Neural cell (in vitro differentiated cells): ENCODE measurements at regions not wholly inside any gene's neighbourhood (a gene's known extent, or its start where the extent isn't known, plus 50 kb on each side); places are given as distances from the start of the nearest gene placed in this dataset.

Experiments
- H2AFZ ChIP-seq: fragments of 200-600, 300-800 bp; sonication (generic), shearing (Covaris generic); 2 replicates; pipeline ENCODE4 v1.6.0; 2014; ENCODE audit warnings: low read depth, mild to moderate bottlenecking, antibody characterized with exemption, low read length, moderate library complexity
- H3F3A ChIP-seq: fragments of 200-600 bp; shearing (Covaris generic); 2 replicates; pipeline ENCODE4 v1.6.1; 2016; ENCODE audit warnings: mild to moderate bottlenecking, moderate library complexity, mixed read lengths, antibody characterized with exemption, low read length; ENCODE audit not compliant: insufficient read depth, poor library complexity, severe bottlenecking
- H3K27ac ChIP-seq: fragments of 200-600, 300-800 bp; sonication (generic), shearing (Covaris generic); 2 replicates; pipeline ENCODE4 v1.5.1; 2014; ENCODE audit warnings: mild to moderate bottlenecking, low read length, moderate library complexity
- H3K27me3 ChIP-seq: fragments of 300-800, 200-600 bp; sonication (generic), shearing (Covaris generic); 2 replicates; pipeline ENCODE4 v1.6.0; 2014; ENCODE audit warnings: mild to moderate bottlenecking, low read depth, low read length, moderate library complexity; ENCODE audit not compliant: insufficient read depth
- H3K36me3 ChIP-seq: fragments of 300-800, 200-600 bp; sonication (generic), shearing (Covaris generic); 2 replicates; pipeline ENCODE4 v1.5.1; 2014; ENCODE audit warnings: mild to moderate bottlenecking, antibody characterized with exemption, low read length, moderate library complexity; ENCODE audit not compliant: insufficient read depth
- H3K4me2 ChIP-seq: fragments of 300-800, 200-600 bp; sonication (generic), shearing (Covaris generic); 2 replicates; pipeline ENCODE4 v1.6.0; 2014; ENCODE audit warnings: mild to moderate bottlenecking, low read length
- H3K4me3 ChIP-seq: fragments of 300-800, 200-600 bp; sonication (generic), shearing (Covaris generic); 2 replicates; pipeline ENCODE4 v1.5.1; 2014; ENCODE audit warnings: mild to moderate bottlenecking, low read length, moderate library complexity
- H3K79me2 ChIP-seq: fragments of 200-600 bp; shearing (Covaris generic); replicated peaks from 2 replicates; pipeline ENCODE4 v1.6.0; 2014; ENCODE audit warnings: mild to moderate bottlenecking, low read length, moderate library complexity; ENCODE audit not compliant: insufficient read depth
- H3K9ac ChIP-seq: fragments of 300-800, 200-600 bp; sonication (generic), shearing (Covaris generic); 2 replicates; pipeline ENCODE4 v1.6.1; 2016; ENCODE audit warnings: mild to moderate bottlenecking, low read length, mixed read lengths
- H3K9me2 ChIP-seq: fragments of 200-600 bp; shearing (Covaris generic); 2 replicates; pipeline ENCODE4 v1.6.1; 2016; ENCODE audit warnings: mild to moderate bottlenecking, low read length, mixed read lengths; ENCODE audit not compliant: insufficient read depth
- H3K9me3 ChIP-seq: fragments of 200-600, 300-800 bp; sonication (generic), shearing (Covaris generic); 2 replicates; pipeline ENCODE4 v1.6.1; 2016; ENCODE audit warnings: mild to moderate bottlenecking, mixed run types, low read length, moderate library complexity, mixed read lengths
- H4K20me1 ChIP-seq: fragments of 200-600 bp; shearing (Covaris generic); 2 replicates; pipeline ENCODE4 v1.6.1; 2016; ENCODE audit warnings: mild to moderate bottlenecking, mixed run types; ENCODE audit not compliant: insufficient read depth
- EP300 ChIP-seq: fragments of 450-650 bp; conservative IDR thresholded peaks from 2 replicates; pipeline ENCODE4 v1.6.1; 2014; ENCODE audit warnings: antibody characterized with exemption, mild to moderate bottlenecking, moderate library complexity; ENCODE audit not compliant: poor library complexity, severe bottlenecking
- EZH2 ChIP-seq: fragments of 200-600, 300-800 bp; shearing (Covaris generic), sonication (generic); IDR thresholded peaks from 2 replicates; pipeline ENCODE4 v1.6.1; 2014; ENCODE audit warnings: antibody characterized with exemption, low read length, borderline replicate concordance, mild to moderate bottlenecking; ENCODE audit not compliant: insufficient read depth, poor library complexity, severe bottlenecking
- MXI1 ChIP-seq: fragments of 450-650 bp; conservative IDR thresholded peaks from 2 replicates; pipeline ENCODE4 v1.6.1; 2014; ENCODE audit warnings: antibody characterized with exemption, mild to moderate bottlenecking; ENCODE audit not compliant: poor library complexity, severe bottlenecking
- POLR2AphosphoS5 ChIP-seq: IDR thresholded peaks from 2 replicates; pipeline ENCODE4 v1.6.1; 2012
- RAD21 ChIP-seq: fragments of 450-650 bp; conservative IDR thresholded peaks from 2 replicates; pipeline ENCODE4 v1.6.1; 2014; ENCODE audit warnings: antibody characterized with exemption, mild to moderate bottlenecking, moderate library complexity
- SMC3 ChIP-seq: fragments of 450-650 bp; conservative IDR thresholded peaks from 2 replicates; pipeline ENCODE4 v1.6.1; 2014; ENCODE audit warnings: antibody characterized with exemption, mild to moderate bottlenecking, moderate library complexity; ENCODE audit not compliant: poor library complexity
- TAF1 ChIP-seq: IDR thresholded peaks from 2 replicates; pipeline ENCODE4 v1.6.1; 2012; ENCODE audit warnings: low read depth
- TF ChIP-seq, protein P1 (sequence below): fragments of 450-650 bp; IDR thresholded peaks from 2 replicates; pipeline ENCODE4 v1.5.1; 2014; ENCODE audit warnings: antibody characterized with exemption, mild to moderate bottlenecking, moderate library complexity; ENCODE audit not compliant: poor library complexity, severe bottlenecking
- TF ChIP-seq, protein P2 (sequence below): IDR thresholded peaks from 2 replicates; pipeline ENCODE4 v1.6.1; 2012; ENCODE audit warnings: borderline replicate concordance

DNA sequence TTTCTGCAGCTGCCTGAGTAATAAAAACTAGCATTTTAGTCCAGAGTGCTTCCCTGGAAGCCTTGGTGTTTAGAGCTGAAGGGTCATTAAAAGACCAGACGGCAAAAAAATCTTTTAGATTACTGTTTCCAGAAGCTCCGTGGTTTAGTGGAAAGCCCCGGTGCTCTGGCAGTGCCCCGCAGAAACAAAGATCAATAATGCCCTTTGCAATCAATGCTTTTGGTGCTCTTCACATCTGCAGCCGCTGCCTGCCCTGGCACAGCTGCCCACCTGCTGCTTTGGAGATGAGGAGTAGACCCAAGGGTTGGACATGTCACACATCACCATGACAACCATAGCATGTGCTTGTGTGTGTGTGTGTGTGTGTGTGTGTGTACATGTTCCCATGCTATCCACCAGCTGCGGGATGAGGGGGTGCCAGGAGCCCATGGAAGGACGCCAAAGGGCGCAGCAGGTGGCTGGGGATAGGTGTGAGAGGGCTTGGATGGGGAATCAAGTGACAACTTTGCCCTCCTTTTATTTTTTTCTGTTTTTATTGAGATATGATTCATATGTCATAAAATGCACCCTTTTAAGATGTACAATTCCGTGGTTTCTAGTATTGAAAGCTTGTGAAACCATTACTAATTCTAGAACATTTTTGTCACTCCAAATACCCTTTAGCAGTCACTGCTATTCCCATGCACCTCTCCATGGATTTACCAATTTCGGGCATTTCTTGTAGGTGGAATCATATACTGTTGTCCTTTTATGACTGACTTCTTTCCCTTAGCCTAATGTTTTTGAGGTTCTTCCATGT, 75.7 kb upstream of the KLHL25 start:
- Histone ChIP-seq H3K4me3 (no peak overlapping the region), H4K20me1 (no peaks in the 10 kb centered on the region), H3K4me2 (no peak overlapping the region), H3K9me2 (no peaks in the 10 kb centered on the region), H3K27me3 (no peaks in the 10 kb centered on the region), H3K9me3 (no peaks in the 10 kb centered on the region), H3K36me3 (no peaks in the 10 kb centered on the region), H3K79me2 (no peaks in the 10 kb centered on the region), H2AFZ (no peak overlapping the region), H3F3A (no peaks in the 10 kb centered on the region), H3K9ac (no peak overlapping the region), H3K27ac (no peak overlapping the region)
- no peak for TF ChIP-seq EP300
- TF ChIP-seq TAF1 = no peak
- no peak for TF ChIP-seq POLR2AphosphoS5
- no peak for TF ChIP-seq RAD21
- TF ChIP-seq MXI1 = no peak
- TF ChIP-seq SMC3 = no peak

DNA sequence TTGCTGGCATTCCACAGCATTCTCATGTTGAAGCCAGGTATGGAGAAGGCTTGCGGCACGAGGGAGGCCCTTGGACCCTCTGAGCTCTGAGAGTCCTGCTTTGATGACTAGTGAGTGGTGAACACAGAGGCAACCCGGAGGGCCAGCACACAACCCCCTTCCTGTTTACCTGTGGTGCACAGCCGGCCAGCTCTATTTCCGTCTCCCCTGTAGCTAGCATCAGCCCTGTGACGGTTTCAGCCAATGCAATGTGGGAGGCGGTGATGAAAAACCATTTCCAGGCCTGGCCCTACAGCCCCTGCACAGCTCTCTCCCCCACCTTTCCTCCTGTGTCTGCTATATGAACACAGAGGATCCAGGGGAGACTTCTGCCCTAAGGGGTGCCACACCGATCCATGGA, 76.8 kb upstream of the KLHL25 start:
- Histone ChIP-seq H3K27ac (no peak overlapping the region), H3K9me2 (no peaks in the 10 kb centered on the region), H3K9ac (no peak overlapping the region), H3K36me3 (no peaks in the 10 kb centered on the region), H3K9me3 (no peaks in the 10 kb centered on the region), H3K79me2 (no peaks in the 10 kb centered on the region), H3F3A (no peaks in the 10 kb centered on the region), H3K4me2 (no peak overlapping the region), H4K20me1 (no peaks in the 10 kb centered on the region), H2AFZ (no peak overlapping the region), H3K4me3 (no peak overlapping the region), H3K27me3 (no peaks in the 10 kb centered on the region)
- TF ChIP-seq MXI1 = no peak
- TF ChIP-seq, protein P1, sequence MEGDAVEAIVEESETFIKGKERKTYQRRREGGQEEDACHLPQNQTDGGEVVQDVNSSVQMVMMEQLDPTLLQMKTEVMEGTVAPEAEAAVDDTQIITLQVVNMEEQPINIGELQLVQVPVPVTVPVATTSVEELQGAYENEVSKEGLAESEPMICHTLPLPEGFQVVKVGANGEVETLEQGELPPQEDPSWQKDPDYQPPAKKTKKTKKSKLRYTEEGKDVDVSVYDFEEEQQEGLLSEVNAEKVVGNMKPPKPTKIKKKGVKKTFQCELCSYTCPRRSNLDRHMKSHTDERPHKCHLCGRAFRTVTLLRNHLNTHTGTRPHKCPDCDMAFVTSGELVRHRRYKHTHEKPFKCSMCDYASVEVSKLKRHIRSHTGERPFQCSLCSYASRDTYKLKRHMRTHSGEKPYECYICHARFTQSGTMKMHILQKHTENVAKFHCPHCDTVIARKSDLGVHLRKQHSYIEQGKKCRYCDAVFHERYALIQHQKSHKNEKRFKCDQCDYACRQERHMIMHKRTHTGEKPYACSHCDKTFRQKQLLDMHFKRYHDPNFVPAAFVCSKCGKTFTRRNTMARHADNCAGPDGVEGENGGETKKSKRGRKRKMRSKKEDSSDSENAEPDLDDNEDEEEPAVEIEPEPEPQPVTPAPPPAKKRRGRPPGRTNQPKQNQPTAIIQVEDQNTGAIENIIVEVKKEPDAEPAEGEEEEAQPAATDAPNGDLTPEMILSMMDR = no peak
- TF ChIP-seq, protein P2, sequence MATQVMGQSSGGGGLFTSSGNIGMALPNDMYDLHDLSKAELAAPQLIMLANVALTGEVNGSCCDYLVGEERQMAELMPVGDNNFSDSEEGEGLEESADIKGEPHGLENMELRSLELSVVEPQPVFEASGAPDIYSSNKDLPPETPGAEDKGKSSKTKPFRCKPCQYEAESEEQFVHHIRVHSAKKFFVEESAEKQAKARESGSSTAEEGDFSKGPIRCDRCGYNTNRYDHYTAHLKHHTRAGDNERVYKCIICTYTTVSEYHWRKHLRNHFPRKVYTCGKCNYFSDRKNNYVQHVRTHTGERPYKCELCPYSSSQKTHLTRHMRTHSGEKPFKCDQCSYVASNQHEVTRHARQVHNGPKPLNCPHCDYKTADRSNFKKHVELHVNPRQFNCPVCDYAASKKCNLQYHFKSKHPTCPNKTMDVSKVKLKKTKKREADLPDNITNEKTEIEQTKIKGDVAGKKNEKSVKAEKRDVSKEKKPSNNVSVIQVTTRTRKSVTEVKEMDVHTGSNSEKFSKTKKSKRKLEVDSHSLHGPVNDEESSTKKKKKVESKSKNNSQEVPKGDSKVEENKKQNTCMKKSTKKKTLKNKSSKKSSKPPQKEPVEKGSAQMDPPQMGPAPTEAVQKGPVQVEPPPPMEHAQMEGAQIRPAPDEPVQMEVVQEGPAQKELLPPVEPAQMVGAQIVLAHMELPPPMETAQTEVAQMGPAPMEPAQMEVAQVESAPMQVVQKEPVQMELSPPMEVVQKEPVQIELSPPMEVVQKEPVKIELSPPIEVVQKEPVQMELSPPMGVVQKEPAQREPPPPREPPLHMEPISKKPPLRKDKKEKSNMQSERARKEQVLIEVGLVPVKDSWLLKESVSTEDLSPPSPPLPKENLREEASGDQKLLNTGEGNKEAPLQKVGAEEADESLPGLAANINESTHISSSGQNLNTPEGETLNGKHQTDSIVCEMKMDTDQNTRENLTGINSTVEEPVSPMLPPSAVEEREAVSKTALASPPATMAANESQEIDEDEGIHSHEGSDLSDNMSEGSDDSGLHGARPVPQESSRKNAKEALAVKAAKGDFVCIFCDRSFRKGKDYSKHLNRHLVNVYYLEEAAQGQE = no peak
- no peak for TF ChIP-seq RAD21

DNA sequence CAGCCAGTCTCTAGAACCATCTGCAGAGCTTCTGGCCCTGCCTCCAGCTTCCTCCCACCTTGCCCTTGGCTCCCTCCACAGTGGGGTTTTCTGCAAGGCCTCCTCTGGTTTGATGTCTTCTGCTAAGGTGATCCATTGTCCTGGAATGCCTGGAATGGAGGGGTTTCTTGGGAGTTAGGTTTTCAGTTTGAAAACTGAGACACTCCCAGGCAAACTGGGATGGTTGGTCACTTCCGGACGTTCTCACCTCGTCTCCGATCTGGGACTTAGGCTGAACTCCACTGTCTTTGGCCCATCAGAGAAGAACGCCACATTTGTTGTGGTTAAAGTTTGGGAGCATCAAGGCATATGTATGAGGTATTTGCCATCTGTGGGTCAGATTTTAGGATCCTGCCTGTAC, 77.4 kb upstream of the KLHL25 start:
- H3K36me3 ChIP-seq = no peaks in the 10 kb centered on the region
- no peak overlapping the region for H3K4me2 ChIP-seq
- no peak overlapping the region for H3K27ac ChIP-seq
- H4K20me1 ChIP-seq = no peaks in the 10 kb centered on the region
- TF ChIP-seq EZH2 = no peak
- TF ChIP-seq SMC3 = no peak
- TF ChIP-seq POLR2AphosphoS5 = no peak
- TF ChIP-seq, protein P2 = no peak
- no peak for TF ChIP-seq TAF1
- TF ChIP-seq RAD21 = no peak
- no peak for TF ChIP-seq MXI1
- H3K9ac ChIP-seq = no peak overlapping the region
- H3K4me3 ChIP-seq = no peak overlapping the region
- H2AFZ ChIP-seq = no peak overlapping the region
- H3K79me2 ChIP-seq = no peaks in the 10 kb centered on the region
- no peaks in the 10 kb centered on the region for H3K9me2 ChIP-seq
- no peaks in the 10 kb centered on the region for H3K27me3 ChIP-seq
- H3F3A ChIP-seq = no peaks in the 10 kb centered on the region
- H3K9me3 ChIP-seq = no peaks in the 10 kb centered on the region
